ENCODE measurements at regions not wholly inside any gene's neighbourhood (a gene's known extent, or its start where the extent isn't known, plus 50 kb on each side); places are given as distances from the start of the nearest gene placed in this dataset.

DNA sequence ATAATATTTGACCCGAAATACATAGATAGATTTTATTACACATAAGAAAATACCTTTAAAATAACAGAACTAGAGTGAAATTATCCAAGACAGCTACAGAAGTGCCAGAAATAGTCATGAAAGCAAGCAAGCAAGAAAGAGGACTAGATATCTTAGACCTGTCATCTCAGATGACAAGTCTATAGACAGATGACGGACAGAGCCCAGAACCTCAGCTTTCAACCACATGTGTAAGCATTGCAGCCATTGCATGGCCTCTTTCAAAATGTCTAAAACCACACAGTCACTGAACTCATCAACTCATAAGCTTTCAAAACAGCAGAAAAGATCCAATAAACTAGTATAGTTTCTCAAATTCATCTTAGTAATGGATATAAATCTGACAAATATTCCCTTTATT lies 59.8 kb upstream of the FHIT start:
- DNase-seq (ENCODE audit: low spot score), result no peak

DNA sequence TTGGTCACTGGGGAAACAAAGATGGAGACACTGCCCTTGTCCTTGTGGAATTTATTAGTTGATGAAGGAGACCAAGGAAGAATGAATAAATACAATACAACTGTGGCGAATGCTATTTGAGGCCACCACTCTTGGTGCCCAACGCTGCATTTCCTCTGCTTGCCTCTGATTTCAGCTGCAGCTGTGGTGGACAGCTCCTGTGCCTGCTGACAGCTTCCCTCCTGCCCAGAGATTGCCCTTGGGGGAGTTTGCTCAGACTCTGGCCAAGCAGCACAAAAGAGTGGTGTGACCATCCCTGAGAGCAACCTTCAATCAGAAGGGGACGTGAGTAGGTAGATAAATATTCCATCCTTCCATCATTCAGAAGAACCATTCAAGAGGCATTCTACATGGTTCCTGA lies 64.6 kb upstream of the FHIT start:
- DNase-seq (ENCODE audit: low spot score), result peak; percentile 17

- DNase-seq (ENCODE audit: low spot score), result no peak
Observed at GRCh38 chr3:61323094-61323493, 71.8 kb upstream of the FHIT start.

DNA sequence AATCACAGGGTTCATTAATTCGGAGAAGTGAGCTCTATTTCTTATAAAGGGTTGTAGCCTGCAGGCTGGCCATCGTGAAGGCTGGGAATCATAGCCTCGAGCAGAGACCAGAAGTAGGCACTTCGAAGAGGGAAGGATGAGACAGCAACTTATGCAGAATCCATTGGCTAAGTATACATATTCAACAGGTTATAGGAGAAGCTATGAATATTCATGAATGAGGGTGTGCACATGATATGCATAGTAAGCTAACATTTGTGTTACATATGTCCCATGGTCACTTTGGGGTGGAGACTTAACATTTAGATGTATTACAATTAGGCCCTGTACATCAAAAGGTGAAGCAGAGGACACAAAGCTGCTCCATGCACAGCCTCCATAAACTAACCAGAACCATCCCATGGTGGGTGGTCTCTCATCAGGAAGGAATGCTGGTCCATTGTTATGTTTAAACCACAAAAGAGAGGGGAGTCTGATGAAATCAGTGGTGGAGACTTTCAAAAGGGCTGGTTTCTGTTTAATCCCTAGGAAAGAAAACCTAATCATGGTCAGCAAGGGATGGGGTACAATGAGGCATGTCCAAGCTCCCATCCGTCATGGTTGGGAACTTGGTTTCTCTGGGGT lies 80.8 kb upstream of the FHIT start:
- no peak for DNase-seq (ENCODE audit: low spot score)

GRCh38 chr3:61333192-61333961 lies 82.1 kb upstream of the FHIT start:
- DNase-seq (ENCODE audit: low spot score), result no peak

DNA sequence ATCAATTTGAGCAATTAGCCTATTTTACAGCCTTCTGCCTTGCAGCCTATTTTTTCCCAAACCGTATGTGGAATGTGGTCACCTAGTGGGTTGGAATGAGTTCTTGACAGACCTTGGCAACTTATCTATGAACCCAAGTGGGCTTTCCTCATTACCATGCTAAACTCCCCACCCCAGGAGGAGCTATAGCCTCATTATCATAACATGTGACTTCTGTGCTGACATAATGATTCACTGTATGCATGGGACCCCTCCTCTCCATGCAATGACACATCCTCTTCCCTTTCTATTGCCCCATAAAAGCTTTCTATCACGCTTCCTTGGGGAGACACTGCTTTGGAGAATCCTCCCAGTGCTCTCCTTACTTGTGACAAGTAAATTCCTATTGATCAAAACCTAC lies 83.5 kb upstream of the FHIT start:
- no peak for DNase-seq (ENCODE audit: low spot score)

- DNase-seq (ENCODE audit: low spot score), result no peak
Observed at GRCh38 chr3:61340931-61341461, 89.7 kb upstream of the FHIT start.

GRCh38 chr3:61343543-61343942 lies 92.3 kb upstream of the FHIT start:
- no peak for DNase-seq (ENCODE audit: low spot score)

- DNase-seq (ENCODE audit: low spot score), result no peak
Observed at GRCh38 chr3:61345020-61345419, 93.8 kb upstream of the FHIT start.

DNA sequence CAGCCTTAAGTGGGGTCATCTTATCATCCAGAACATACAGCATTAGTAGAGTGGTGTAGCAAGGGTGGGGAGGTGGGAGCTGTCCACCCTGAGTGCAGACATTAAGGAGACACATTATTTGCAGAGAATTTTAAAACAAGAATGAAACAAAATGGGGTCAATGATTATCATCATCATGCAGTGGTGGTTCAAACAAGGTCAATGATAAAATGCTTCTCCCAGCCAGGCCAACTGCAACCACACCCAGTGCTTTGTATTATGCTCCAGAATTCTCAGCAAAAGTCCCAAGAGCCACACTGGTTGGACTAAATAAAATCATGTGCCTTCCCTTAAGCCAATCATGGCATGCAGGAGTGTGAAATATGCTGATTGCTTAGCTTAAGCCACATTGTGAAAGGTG lies 96.7 kb upstream of the FHIT start:
- DNase-seq (ENCODE audit: low spot score), result no peak

GRCh38 chr3:61349717-61350116 lies 98.5 kb upstream of the FHIT start:
- no peak for DNase-seq (ENCODE audit: low spot score)

GRCh38 chr3:61350782-61351309 lies 99.6 kb upstream of the FHIT start:
- no peak for DNase-seq (ENCODE audit: low spot score)

- no peak for DNase-seq (ENCODE audit: low spot score)
Observed at GRCh38 chr3:61352306-61352705, 101.1 kb upstream of the FHIT start.

DNA sequence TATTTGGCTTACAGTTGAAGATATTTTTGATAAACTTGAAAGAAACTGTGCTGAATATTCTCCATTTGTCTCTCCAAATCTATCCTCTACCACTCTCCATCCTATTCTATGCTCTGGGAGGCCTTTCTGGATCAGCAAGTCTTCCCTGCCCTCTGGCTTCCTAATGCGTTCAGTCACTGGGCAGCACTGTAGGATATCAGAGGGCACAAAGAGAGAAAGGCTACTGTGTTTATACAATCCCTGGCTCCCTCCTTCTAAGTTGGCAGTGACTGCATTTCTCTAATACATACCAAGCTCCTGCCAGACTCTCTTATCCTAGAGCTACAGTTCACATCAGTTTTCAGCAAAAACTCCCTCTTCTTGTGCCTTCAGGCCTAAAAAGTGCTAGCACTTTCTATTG lies 102.1 kb upstream of the FHIT start:
- no peak for DNase-seq (ENCODE audit: low spot score)

GRCh38 chr3:61354604-61355003 lies 103.4 kb upstream of the FHIT start:
- no peak for DNase-seq (ENCODE audit: low spot score)

DNA sequence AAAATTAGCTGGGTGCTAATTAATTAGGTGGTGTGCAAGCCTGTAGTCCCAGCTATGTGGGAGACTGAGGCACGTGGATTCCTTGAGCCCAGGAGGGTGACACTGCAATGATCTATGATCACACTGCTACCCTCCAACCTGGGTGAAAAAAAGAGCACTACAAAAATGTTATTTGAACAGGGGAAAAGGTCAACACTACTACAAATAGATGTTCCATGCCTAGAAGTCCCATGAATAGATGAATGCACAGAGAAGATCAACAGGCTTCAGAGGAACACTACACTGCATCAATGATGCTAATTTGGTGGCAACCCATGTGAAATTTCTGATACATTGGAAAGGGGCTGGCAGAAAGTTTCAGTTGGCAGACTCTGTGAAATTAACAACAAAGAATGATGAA lies 105.4 kb upstream of the FHIT start:
- no peak for DNase-seq (ENCODE audit: low spot score)

GRCh38 chr3:61357902-61358301 lies 106.7 kb upstream of the FHIT start:
- DNase-seq (ENCODE audit: low spot score), result no peak

GRCh38 chr3:61358364-61358763 lies 107.1 kb upstream of the FHIT start:
- peak; percentile 24 for DNase-seq (ENCODE audit: low spot score)

DNA sequence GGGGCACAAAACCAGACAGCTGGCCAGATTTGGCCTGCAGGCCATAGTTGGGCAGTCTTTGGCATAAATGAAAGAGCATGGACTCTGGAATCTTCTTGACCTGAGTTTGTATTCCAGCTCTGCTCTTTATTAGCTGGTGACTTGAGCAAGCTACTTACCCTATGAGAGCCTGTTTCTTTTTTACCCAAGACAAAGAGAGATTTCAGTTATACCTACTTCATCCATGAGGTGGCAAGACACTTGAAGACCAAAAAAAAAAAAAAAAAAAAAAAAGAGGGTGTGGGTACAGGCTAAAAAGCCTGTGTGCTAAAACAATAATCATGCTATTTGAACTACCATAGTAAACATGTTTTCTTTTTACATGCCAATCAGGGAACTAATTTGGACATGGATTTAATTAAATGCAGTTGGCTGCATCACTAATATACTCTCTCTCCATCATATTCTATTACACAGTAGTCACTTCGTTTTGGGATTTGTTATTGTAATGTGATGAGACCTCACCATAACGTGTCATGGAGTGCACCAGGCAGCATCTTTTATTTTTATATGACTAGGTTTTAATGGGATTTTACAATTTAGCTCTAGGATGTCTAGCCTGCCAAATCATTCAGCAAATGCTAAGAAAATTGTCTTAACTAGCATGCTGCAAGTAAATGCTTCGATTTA lies 109.2 kb upstream of the FHIT start:
- DNase-seq (ENCODE audit: low spot score), result no peak

DNA sequence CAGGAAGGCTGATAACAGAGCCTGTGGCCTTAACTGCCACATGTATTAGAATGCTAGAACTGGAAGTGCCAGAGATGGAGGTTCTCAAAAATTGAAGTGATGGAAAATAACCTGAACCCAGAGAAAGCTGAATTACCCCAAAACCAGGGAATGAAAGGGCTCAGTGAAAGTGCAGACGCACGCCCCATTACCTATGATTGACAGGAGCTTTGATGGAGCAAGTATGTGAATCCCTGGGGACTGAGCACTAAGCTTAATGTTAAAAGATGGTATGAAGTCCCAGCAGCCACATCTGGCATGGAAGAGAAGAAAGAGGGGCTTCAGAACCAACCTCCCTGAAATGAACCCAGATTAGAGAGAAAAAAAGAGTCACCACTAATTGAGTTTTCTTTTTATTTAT lies 118.4 kb upstream of the FHIT start:
- no peak for DNase-seq (ENCODE audit: low spot score)

DNA sequence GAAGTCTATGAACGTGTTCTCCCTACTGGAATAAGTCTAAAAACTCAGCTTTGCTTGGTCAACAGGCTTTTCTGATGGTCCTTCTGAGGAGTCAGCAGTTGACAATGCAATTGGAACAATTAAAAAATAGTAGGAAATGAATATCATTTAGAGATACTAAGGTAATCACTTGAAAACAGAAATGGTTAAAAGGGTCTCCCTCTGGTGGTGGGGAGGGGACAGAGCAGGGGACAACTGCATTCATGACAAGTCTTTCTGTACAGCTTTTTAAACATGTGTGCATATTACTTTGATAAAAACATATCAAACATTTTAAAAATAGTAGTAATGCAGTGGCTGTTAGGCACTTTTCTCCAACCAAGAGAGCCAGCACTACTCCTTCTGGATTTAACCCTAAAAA lies 119.9 kb upstream of the FHIT start:
- DNase-seq (ENCODE audit: low spot score), result peak; percentile 36

DNA sequence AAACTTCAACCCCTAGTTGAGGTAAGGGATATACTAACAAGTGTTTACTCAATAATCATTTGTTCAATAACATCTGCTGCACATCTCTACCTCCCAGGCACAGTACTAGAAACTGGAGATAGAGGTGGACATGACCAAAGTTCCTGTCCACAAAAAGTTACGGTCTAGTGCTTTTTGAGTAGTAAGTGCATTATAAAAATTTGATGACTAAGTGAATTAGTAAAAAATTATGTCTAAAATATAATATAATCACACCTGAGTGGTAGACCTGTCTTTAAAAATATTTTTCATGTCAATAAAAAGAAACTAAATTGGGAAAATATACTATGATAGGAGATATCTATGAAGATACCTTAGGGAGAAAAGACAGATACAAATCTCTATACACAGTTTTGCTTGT lies 121.5 kb upstream of the FHIT start:
- DNase-seq (ENCODE audit: low spot score), result no peak

DNA sequence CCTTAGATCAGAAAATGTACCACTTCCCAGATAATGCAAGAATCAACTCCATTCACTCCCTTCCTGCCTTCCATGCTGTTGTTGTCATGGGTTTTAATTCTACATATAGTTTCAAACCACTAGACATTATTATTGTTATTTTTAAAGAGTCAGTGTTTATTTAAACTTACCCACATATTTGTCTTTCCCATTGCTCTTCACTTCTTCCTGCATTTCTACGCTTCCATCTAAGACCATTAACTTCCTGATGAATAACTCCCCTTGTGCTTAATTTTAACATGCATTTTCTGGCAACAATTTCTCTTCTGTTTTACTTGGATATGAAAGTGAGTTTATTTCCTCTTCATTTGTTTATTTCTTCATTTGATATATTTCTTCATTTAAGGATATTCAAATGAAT lies 127.1 kb upstream of the FHIT start:
- peak; percentile 7 for DNase-seq (ENCODE audit: low spot score)
